Stimulated activated memory B cell treated with anti-CD40 and anti-IgM and Interleukin-4, amounts not matched to agents 10 μg/mL and 1 μg/mL and 100 μg/mL, for 72 hours (primary cell): ENCODE measurements at regions not wholly inside any gene's neighbourhood (a gene's known extent, or its start where the extent isn't known, plus 50 kb on each side); places are given as distances from the start of the nearest gene placed in this dataset.

Experiments
- ATAC-seq: fragments of 150-1000 bp; cut with Tn5 transposase; 2 replicates; pipeline ENCODE4 v1.10.0; 2021
- H3K27ac Mint-ChIP-seq: one replicate; pipeline ENCODE4 v1.8.0; 2022; ENCODE audit warnings: mild to moderate bottlenecking, mixed read lengths
- H3K27me3 Mint-ChIP-seq: one replicate; pipeline ENCODE4 v1.8.0; 2022; ENCODE audit warnings: mixed read lengths
- H3K36me3 Mint-ChIP-seq: one replicate; pipeline ENCODE4 v1.8.0; 2022; ENCODE audit warnings: mixed read lengths
- H3K4me1 Mint-ChIP-seq: one replicate; pipeline ENCODE4 v1.8.0; 2022; ENCODE audit warnings: mixed read lengths
- H3K4me3 Mint-ChIP-seq: one replicate; pipeline ENCODE4 v1.8.0; 2022; ENCODE audit warnings: mild to moderate bottlenecking, moderate library complexity, mixed read lengths
- H3K9me3 Mint-ChIP-seq: one replicate; pipeline ENCODE4 v1.8.0; 2022; ENCODE audit warnings: mixed read lengths

DNA sequence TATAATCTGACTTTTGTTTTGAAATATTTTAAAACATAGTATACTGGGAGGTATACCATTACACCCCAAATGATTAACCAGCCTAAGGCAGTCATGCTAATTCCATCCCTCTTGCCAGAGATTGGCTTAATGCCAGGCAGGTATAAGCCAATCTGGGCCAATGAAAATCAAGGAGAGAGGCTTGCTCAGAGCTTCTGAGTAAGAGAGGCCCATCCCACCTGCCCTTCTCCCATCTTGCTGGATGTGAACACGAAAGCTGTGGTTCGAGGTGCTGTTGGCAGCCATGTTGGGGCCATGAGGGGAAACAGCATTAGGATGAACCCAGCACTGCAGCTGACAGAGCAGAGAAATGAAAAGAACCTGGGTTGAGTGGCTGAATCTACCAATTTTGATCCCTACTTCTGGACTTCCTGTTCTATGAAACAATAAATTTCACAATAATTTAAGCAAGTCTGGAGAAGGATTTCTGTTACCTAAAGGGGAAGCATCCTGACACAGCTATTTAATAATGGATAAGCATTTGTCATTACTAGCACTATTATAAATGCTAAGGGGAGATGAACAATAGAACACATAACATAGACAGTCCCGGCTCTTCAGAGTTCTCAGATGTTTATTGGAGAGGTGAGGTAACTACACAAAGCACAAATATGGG lies 152.3 kb downstream of the CDC5L start:
- Mint-ChIP-seq H3K4me3 (no peak overlapping the region), H3K36me3 (no peaks in the 10 kb centered on the region), H3K27ac (no peak overlapping the region), H3K27me3 (no peaks in the 10 kb centered on the region), H3K4me1 (no peaks in the 10 kb centered on the region), H3K9me3 (peaks cover 6% of the 10 kb centered on the region)
- ATAC-seq: no peak

DNA sequence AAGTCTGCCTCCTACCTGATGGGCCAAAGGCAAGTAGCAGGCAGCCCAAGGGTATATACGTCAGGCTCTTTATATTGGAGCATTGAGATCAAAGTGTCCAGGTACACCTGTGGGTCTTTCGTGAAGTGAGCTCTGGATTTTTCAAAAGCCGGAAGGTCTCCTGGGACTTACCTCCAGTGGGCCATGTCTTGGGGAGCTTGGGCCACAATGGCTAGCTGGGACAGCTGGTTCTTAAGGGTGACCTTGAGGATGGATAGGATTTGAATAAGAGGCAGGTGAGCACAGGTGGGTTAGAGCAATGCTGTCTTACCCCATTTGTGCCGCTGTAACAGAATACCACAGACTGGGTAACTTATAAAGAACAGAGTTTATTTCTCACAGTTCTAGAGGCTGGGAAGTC lies 153.4 kb downstream of the CDC5L start:
- no peaks in the 10 kb centered on the region for H3K27me3 Mint-ChIP-seq
- no peak for ATAC-seq
- H3K4me1 Mint-ChIP-seq: no peaks in the 10 kb centered on the region
- H3K9me3 Mint-ChIP-seq: peaks cover 6% of the 10 kb centered on the region
- no peak overlapping the region for H3K4me3 Mint-ChIP-seq
- no peak overlapping the region for H3K27ac Mint-ChIP-seq
- no peaks in the 10 kb centered on the region for H3K36me3 Mint-ChIP-seq

DNA sequence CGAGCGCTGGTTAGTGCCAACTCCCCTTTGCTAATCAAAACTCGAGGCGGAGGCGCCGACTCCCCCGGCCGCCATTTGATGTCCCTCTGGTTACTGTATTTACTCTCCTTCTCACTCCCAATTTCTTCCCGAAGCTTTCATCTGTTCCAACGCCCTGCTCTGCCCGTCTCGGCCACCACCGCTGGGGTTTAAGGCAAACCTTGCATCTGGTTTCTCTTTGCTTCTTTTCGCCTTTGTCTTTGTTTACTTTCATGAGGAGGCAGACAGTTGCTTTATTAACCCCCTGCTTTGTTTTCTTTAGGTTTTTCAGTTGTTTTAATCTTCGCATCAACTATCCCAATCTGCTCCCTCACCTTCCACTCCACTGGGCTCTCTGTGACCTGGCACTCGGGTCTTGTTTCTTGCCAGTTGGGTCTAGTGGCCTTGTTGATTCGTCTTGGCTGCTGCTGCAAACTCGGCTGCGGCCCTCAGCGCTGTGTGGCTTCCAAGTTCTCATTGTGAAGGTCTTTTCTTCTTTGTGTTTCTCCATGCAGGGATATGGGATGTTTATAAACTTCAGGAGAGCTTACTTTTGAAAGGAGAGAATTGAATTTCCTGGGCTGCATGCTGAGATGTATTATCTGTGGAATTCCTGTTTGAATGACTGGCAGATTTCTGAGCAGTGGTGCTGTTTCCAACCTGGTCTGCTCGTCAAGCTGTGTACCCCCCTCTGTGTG lies 155.1 kb downstream of the CDC5L start:
- Mint-ChIP-seq H3K27me3 (no peaks in the 10 kb centered on the region), H3K9me3 (peaks cover 5% of the 10 kb centered on the region), H3K4me1 (no peaks in the 10 kb centered on the region), H3K4me3 (no peak overlapping the region), H3K27ac (no peak overlapping the region), H3K36me3 (no peaks in the 10 kb centered on the region)
- ATAC-seq: no peak

DNA sequence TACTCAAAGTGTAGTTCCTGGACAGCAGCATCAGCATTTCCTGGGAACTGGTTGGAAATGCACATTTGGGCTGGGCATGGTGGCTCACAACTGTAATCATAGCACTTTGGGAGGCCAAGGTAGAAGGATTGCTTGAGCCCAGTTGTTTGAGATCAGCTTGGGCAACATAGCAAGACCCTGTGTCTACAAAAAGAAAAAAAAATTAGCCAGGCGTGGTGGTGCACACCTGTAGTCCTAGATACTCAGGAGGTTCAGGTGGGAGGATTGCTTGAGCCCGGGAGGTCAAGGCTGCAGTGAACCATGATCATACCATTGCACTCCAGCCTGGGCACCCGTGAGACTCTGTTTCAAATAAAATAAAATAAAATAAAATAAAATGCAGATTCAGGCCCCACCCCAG lies 156.2 kb downstream of the CDC5L start:
- no peak for ATAC-seq
- Mint-ChIP-seq H3K27me3 (no peaks in the 10 kb centered on the region), H3K9me3 (peaks cover 4% of the 10 kb centered on the region), H3K4me1 (no peaks in the 10 kb centered on the region), H3K4me3 (no peak overlapping the region), H3K27ac (no peak overlapping the region), H3K36me3 (no peaks in the 10 kb centered on the region)

DNA sequence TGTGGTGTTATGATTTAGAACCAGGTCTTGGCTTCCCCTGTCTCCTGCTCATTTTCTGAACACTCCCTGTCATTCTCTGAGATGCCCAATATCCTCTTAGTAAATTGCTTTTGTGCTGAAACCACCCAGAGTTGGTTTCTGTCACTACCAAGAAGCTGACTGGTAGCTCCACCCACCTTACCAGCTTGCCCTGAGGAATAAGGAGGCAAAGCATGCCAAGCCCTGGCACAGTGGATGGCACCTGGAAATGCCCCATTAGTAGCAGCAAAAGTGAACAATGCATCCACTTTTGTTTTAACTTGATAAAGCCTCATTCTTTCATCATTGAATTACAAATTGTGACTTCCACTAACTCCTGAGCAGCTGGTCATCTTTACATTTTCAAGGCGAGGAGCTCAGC lies 157.7 kb downstream of the CDC5L start:
- Mint-ChIP-seq H3K27me3 (no peaks in the 10 kb centered on the region), H3K36me3 (no peaks in the 10 kb centered on the region), H3K4me1 (no peaks in the 10 kb centered on the region), H3K27ac (no peak overlapping the region), H3K9me3 (peaks cover 4% of the 10 kb centered on the region), H3K4me3 (no peak overlapping the region)
- ATAC-seq: no peak

DNA sequence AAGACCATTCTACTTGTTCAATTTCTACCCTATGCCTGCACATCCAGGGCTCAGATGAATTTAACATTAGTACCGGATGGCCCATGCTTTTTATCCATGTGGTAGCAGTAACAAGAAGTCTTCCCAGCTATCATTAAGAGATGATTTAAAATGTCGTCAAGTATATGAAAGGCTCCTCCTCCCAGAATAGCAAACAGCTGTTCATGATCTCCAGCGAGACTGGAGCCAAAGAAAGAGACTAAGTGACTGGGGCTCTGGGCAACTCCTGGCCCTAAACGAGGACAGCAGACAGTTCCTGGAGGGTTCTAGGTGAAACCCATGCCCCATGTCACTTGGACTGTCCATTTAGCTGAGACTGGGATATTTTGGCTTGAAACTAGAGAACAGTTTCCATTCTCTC lies 160.8 kb downstream of the CDC5L start:
- no peak for ATAC-seq
- Mint-ChIP-seq H3K4me1 (no peaks in the 10 kb centered on the region), H3K4me3 (no peak overlapping the region), H3K36me3 (no peaks in the 10 kb centered on the region), H3K27ac (no peak overlapping the region), H3K9me3 (no peaks in the 10 kb centered on the region), H3K27me3 (peaks cover 13% of the 10 kb centered on the region)

DNA sequence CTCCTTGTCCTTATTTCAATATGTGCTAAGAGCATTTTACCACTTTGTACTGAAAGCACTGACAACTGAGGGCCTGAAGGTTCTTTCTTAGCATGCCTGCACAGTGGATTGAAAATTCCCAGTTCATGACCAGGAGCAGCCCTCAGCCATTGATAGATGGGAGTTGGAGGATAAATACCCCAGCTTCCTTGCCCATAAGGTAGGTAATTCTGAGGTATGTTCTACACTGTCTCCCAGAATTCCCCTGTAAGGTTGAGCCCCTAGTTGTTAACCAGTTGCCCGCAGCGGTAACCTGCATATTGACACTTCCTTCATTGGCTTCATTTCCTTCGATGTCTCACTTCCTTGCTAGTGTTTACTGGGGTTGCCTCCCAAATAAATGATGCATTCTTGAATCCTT lies 162.0 kb downstream of the CDC5L start:
- no peaks in the 10 kb centered on the region for H3K9me3 Mint-ChIP-seq
- H3K4me3 Mint-ChIP-seq: no peak overlapping the region
- no peak for ATAC-seq
- H3K4me1 Mint-ChIP-seq: no peaks in the 10 kb centered on the region
- H3K27me3 Mint-ChIP-seq: peaks cover 15% of the 10 kb centered on the region
- no peaks in the 10 kb centered on the region for H3K36me3 Mint-ChIP-seq
- no peak overlapping the region for H3K27ac Mint-ChIP-seq

DNA sequence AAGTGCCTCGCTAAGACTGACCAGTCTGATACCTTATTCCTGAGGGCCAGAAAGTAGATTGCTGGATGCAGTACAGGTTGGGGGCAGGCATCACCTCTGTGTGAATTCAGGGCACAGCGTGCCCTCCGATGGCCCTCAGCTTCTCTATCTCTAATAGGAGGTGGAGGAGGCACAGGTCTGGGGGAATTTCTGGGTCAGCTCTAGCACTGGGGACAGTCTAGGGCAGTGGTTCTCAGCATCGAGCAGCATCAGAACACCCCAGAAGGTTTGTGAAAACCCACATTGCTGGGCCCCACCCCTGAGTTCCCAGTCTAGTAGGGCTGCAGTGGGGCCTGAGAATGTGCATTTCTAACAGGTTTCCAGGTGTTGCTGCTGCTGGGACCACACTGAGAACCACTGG lies 166.7 kb downstream of the CDC5L start:
- ATAC-seq: no peak
- H3K27me3 Mint-ChIP-seq: peaks cover 27% of the 10 kb centered on the region
- H3K4me3 Mint-ChIP-seq: no peak overlapping the region
- no peaks in the 10 kb centered on the region for H3K4me1 Mint-ChIP-seq
- no peak overlapping the region for H3K27ac Mint-ChIP-seq
- no peaks in the 10 kb centered on the region for H3K9me3 Mint-ChIP-seq
- no peaks in the 10 kb centered on the region for H3K36me3 Mint-ChIP-seq

DNA sequence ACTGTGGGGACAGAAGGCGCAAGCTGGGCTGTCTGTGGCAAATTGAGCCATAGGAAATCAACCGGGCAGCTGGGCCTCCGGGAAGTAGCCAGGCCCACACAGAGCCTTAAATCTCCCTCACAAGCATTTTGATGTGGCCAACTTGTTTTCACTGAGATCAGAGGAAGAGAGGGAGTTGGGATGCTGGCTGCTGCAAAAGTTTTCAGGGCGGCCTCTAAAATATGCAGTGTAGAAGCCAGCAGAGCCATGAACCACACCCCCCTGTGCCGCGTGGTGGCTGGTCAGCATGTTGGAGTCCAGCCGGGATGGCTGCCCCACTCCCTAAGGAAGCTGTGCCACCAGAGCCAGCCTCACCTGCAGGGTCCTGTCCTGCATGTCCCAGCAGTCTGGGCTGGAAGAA lies 167.4 kb downstream of the CDC5L start:
- H3K4me1 Mint-ChIP-seq: no peaks in the 10 kb centered on the region
- peaks cover 31% of the 10 kb centered on the region for H3K27me3 Mint-ChIP-seq
- H3K27ac Mint-ChIP-seq: no peak overlapping the region
- ATAC-seq: peak; percentile 10
- no peaks in the 10 kb centered on the region for H3K9me3 Mint-ChIP-seq
- H3K36me3 Mint-ChIP-seq: no peaks in the 10 kb centered on the region
- H3K4me3 Mint-ChIP-seq: no peak overlapping the region

DNA sequence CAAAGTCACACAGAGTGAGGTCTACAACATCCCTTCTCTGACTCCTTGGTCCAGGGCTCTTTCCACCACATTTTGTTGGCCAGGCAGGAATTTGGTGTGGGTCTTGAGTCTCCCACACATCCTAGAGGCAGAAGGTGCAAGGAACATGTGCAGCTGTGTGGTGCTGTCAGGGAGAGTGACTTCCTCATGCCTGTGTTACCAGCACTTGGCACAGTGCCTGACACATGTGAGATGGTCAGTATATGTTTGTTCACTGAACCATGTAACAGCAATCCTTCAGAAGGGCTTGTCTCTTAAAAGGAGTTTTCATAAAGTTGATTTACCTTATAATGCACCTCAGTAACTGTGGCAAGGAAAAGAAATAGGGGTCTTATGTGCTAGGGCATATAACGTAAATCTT lies 168.5 kb downstream of the CDC5L start:
- no peak overlapping the region for H3K27ac Mint-ChIP-seq

DNA sequence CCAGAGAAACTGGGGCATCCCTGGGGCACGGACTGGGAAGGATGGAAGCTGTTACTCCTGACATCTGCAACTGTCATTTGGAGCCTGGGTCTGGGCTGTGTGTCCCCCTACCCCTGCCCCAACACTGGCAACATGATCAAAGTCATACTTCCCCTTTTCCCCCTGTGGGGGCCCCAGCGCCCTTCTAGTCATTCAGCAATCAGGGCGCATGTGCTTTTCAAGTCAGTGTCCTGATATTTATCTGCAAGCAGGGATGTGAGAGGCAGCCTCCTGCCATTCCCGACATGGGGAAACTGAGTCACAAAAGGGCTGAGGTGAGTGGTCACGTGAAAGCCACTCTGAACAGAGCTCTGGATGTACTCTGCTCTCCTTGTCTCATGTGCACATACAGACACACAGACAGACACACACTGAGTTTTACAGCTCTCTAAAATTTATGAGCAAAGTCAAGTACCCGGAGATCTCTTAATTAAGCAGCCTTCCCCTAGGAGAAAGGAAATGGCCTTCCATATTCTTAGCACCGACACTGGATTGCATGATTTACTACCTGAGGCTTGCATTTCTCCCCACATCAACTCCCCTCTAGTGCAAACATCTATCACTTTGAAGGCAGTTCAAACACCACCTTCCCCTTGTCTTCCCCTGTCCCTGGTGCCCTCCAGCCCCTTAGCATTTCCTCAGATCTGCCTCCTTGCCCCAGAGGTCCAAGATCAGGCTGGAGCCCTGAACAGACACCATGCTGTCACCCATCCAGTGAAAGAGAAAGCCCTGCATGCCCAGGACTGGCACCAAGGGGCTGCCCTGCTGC lies 170.7 kb downstream of the CDC5L start:
- H3K4me1 Mint-ChIP-seq: peaks cover 6% of the 10 kb centered on the region
- no peak overlapping the region for H3K4me3 Mint-ChIP-seq
- H3K27me3 Mint-ChIP-seq: peaks cover 49% of the 10 kb centered on the region
- no peak overlapping the region for H3K27ac Mint-ChIP-seq
- ATAC-seq: no peak
- no peaks in the 10 kb centered on the region for H3K36me3 Mint-ChIP-seq
- H3K9me3 Mint-ChIP-seq: no peaks in the 10 kb centered on the region

More for the DNA sequence above, 168.5 kb downstream of the CDC5L start:
- Mint-ChIP-seq H3K4me1 (no peaks in the 10 kb centered on the region), H3K36me3 (no peaks in the 10 kb centered on the region), H3K27me3 (peaks cover 40% of the 10 kb centered on the region), H3K9me3 (no peaks in the 10 kb centered on the region), H3K4me3 (no peak overlapping the region)
- ATAC-seq: no peak

DNA sequence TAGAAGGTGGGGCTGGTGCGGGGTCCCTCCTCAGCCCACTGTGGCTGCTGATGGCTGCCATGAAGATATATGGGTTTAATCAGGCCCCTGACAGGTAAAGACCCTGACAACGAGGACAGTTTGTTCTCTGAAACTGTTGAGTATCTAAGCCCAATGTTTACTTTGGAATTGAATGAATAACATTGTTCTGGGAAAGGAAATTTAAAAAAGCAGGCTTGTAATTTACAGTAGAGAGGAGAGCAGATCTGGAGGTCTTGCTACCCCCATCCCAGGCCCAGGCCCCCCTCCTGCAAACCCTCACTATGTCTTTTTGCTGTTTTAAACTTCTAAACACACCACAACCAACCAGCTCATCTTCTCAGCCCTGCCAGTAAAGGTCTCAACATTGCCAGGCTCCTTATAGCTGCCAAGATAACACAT lies 171.3 kb downstream of the CDC5L start:
- no peak for ATAC-seq
- Mint-ChIP-seq H3K4me3 (no peak overlapping the region), H3K4me1 (peaks cover 6% of the 10 kb centered on the region), H3K36me3 (no peaks in the 10 kb centered on the region), H3K27ac (no peak overlapping the region), H3K9me3 (no peaks in the 10 kb centered on the region), H3K27me3 (peaks cover 51% of the 10 kb centered on the region)

DNA sequence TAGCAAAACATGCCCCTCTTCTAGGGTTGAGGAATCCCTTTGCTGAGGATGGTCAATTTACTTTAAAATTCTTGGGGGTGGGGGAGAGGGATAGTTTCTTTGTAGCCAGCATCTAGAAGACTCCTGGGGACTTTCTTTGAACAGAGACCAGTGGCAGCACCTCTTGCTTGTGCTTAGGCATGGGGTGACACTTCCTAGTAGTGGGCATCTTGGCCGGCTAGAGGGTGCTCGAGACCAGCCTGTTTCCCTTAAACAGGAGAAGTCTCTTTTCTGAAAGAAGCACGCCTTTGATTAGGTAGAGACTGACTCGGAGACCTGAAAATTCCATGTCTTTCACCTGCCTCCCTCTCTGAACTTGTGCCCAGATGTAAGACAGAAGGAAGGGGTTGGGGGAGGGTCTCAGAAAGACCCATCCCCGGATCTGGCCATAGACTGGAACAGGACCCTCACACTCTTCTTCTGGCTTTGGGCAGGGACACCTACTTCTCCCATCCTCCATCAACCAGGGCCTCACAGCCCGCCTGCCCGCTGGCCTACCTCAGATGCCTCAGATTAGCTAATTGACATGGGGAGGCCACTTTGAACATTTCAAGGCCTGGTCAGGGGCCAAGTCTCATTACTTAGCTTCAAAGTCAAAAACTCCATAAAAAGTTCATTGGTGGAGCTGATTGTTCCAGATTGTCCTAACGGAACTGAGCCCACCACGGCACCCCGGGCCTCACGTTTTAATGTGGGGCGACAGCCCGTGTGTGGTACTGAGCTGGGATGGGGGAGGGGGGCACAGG lies 172.2 kb downstream of the CDC5L start:
- peaks cover 6% of the 10 kb centered on the region for H3K4me1 Mint-ChIP-seq
- peaks cover 51% of the 10 kb centered on the region for H3K27me3 Mint-ChIP-seq
- no peak overlapping the region for H3K4me3 Mint-ChIP-seq
- no peaks in the 10 kb centered on the region for H3K9me3 Mint-ChIP-seq
- H3K36me3 Mint-ChIP-seq: no peaks in the 10 kb centered on the region
- ATAC-seq: no peak
- H3K27ac Mint-ChIP-seq: no peak overlapping the region

DNA sequence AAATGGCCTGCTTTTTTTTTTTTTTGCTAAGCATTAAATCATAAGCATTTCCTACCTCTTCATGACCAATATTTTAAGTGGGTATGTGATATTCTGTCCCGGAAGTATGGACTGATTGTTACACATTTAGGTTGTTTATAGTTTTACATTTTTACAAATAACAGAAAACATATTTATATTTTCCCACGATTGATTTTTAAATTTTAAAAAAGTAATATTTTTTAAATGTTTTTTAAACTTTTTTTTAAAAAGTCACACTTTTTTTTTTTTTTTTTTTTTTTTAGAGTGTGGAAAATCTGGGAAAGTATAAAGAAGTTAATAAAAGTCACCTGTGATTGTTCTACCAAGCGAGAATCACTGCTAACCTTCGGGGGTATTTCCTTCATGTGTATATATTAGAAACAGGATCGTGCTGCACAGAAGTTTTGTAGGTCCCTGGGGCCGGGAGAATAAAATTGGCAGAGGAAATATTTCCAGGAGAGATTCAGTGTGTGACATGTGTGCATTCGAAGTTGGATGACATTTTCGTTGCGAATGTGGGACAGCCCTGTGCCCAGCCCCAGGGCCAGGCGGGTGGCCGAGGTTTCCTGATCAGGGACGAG lies 173.1 kb downstream of the CDC5L start:
- Mint-ChIP-seq H3K36me3 (no peaks in the 10 kb centered on the region), H3K9me3 (no peaks in the 10 kb centered on the region), H3K4me3 (no peak overlapping the region), H3K4me1 (peaks cover 6% of the 10 kb centered on the region), H3K27ac (no peak overlapping the region), H3K27me3 (peaks cover 51% of the 10 kb centered on the region)
- no peak for ATAC-seq
